ENCODE measurements at regions not wholly inside any gene's neighbourhood (a gene's known extent, or its start where the extent isn't known, plus 50 kb on each side); places are given as distances from the start of the nearest gene placed in this dataset.

GRCh38 chr12:105949391-105949790, 189.4 kb downstream of the NUAK1 start:
- no peak for DNase-seq

- DNase-seq: no peak
Observed at GRCh38 chr12:105951732-105952131, 187.0 kb downstream of the NUAK1 start.

- DNase-seq: no peak
Observed at GRCh38 chr12:105954951-105955931, 183.5 kb downstream of the NUAK1 start.

- DNase-seq: no peak
Observed at GRCh38 chr12:105955976-105956375, 182.8 kb downstream of the NUAK1 start.

GRCh38 chr12:105956662-105957457, 181.9 kb downstream of the NUAK1 start:
- DNase-seq: no peak

GRCh38 chr12:105960319-105961083, 178.3 kb downstream of the NUAK1 start:
- DNase-seq: no peak

GRCh38 chr12:105961821-105962671, 176.7 kb downstream of the NUAK1 start:
- DNase-seq: no peak

GRCh38 chr12:105967038-105967776, 171.5 kb downstream of the NUAK1 start:
- DNase-seq: no peak

GRCh38 chr12:105968025-105968424, 170.7 kb downstream of the NUAK1 start:
- DNase-seq: no peak

- no peak for DNase-seq
Observed at GRCh38 chr12:105970885-105971284, 167.9 kb downstream of the NUAK1 start.

GRCh38 chr12:105974738-105975137, 164.0 kb downstream of the NUAK1 start:
- no peak for DNase-seq

GRCh38 chr12:105975351-105975750, 163.4 kb downstream of the NUAK1 start:
- no peak for DNase-seq

- no peak for DNase-seq
Observed at GRCh38 chr12:105977236-105977635, 161.5 kb downstream of the NUAK1 start.

GRCh38 chr12:105977652-105978051, 161.1 kb downstream of the NUAK1 start:
- DNase-seq: no peak

GRCh38 chr12:105978276-105978675, 160.5 kb downstream of the NUAK1 start:
- no peak for DNase-seq

- no peak for DNase-seq
Observed at GRCh38 chr12:105978686-105979085, 160.1 kb downstream of the NUAK1 start.

- no peak for DNase-seq
Observed at GRCh38 chr12:105980085-105980484, 158.7 kb downstream of the NUAK1 start.

- no peak for DNase-seq
Observed at GRCh38 chr12:105980533-105980932, 158.2 kb downstream of the NUAK1 start.

- DNase-seq: no peak
Observed at GRCh38 chr12:105982022-105982421, 156.7 kb downstream of the NUAK1 start.

Data from amygdala (tissue), 56 donors.